Esophagus mucosa (tissue), 1 donor: ENCODE measurements at regions not wholly inside any gene's neighbourhood (a gene's known extent, or its start where the extent isn't known, plus 50 kb on each side); places are given as distances from the start of the nearest gene placed in this dataset.

Experiments
- ATAC-seq: fragments of 200-7000 bp; cut with Tn5 transposase; one replicate; pipeline ENCODE4 v1.9.1; 2020
- donor health status: DM: yes; HTN: yes; CAD: no.

- no peak for ATAC-seq
Observed at GRCh38 chr15:77749998-77750540, 117.4 kb upstream of the LINGO1 start.

GRCh38 chr15:77749236-77749997 lies 116.7 kb upstream of the LINGO1 start:
- peak; percentile 70 for ATAC-seq

GRCh38 chr15:77748078-77749064 lies 115.7 kb upstream of the LINGO1 start:
- no peak for ATAC-seq

GRCh38 chr15:77747175-77748077 lies 114.7 kb upstream of the LINGO1 start:
- no peak for ATAC-seq

DNA sequence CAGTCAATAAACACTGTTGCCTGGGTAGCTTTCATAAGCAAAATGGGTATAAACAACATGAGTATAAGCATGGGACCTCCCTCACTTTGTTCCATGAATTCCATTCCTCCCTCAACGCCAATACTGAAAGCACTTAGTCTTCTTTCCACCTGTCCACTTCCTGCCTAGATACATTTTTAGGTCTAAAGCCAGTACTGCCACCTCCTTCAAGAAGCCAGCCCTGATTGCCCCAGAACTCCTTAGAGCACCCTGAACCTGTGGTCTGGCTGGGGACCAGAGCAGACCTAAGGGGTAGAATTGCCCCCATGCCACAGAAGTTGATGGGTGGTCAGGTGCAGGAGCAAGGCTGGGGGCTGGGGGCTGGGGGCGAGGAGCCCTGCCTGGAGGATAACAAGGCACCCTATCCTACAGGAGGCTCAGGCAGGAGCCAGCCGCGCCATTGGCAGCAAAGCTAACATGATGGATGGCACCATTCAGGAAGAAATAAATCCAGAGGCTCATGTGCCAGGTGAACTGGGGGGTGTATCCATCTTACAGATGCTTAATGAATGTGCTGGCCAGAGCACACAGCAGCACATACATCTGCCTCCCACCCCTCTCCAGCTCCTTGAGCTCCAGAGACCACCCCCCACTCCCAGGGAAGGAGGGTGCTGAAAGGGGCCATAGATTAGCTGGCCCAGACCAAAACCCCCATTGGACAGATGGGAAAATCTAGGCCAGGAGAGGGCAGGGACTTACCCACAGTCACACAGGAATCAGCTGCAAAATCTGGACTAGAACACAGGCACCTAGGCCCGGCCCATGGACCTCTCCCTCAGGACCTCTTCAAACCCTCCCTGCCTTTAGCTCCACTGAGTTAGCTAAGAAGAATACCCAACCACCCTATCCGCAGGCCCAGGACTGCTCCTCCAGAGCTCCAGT lies 113.8 kb upstream of the LINGO1 start:
- ATAC-seq = no peak

- ATAC-seq = no peak
Observed at GRCh38 chr15:77744398-77744797, 111.7 kb upstream of the LINGO1 start.

GRCh38 chr15:77742570-77742969 lies 109.9 kb upstream of the LINGO1 start:
- no peak for ATAC-seq

GRCh38 chr15:77742127-77742526 lies 109.4 kb upstream of the LINGO1 start:
- ATAC-seq = no peak

- no peak for ATAC-seq
Observed at GRCh38 chr15:77741106-77741505, 108.4 kb upstream of the LINGO1 start.

- ATAC-seq = no peak
Observed at GRCh38 chr15:77739591-77740378, 107.1 kb upstream of the LINGO1 start.

DNA sequence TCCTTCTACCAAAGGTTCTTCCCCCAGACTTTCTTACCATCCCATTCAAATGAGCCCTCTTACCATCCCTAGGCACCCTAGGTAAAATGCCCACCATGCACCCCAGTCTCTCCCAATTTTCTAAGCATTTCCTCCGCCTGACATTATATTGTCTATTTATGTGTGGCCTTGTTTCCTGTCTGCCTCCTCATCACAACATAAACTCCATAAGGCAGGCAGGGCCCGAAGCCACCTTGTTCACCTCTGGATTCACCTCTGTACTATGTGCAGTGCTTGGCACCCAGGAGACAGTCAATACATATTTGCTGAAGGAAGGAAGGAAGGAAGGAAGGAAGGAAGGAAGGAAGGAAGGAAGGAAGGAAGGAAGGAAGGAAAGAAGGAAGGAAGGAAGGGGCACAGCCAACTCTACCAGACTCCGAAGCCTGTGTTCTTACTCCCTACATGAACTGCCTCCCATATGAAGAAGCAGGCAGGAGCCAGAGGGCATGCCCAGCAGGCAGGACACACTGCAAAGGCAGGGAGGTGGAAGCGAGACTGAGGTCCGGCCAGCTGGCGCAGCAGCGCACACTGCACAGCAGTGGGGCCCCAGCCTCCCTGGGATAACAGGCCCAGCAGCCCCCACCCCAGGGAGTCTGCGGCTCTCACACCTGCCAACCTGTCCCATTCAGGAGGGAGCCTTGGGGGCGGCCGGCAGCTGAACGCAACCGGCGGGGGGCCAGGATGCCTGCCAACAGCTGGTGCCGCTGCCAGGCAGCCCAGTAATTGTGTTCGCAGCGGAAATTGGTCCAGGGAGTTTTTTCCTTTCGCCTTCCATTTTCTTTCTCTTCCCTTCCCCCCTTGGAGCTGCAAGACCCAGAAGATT lies 106.0 kb upstream of the LINGO1 start:
- ATAC-seq = no peak

GRCh38 chr15:77738038-77738370 lies 105.3 kb upstream of the LINGO1 start:
- ATAC-seq = no peak

GRCh38 chr15:77737238-77738037 lies 104.7 kb upstream of the LINGO1 start:
- no peak for ATAC-seq

DNA sequence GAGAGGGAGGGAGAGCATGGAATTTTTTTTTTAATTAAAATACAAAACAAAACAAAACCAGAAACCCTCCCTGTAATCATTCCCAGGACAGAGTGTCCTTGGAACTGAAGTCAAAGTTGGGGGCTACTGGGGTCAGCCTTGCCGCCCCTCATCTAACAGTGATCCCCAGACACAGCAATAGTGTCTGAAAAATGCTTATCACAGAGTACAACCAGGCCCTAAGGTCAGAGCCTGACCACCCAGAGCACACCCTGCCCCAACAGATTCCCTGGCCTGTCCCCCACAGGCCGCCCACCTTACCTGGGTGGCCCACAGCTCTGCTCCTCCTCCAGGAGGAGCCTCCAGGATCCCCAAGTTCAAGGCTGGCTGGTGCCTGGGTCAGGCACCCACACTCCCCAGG lies 101.6 kb upstream of the LINGO1 start:
- no peak for ATAC-seq

GRCh38 chr15:77733579-77734300 lies 101.0 kb upstream of the LINGO1 start:
- ATAC-seq = no peak

DNA sequence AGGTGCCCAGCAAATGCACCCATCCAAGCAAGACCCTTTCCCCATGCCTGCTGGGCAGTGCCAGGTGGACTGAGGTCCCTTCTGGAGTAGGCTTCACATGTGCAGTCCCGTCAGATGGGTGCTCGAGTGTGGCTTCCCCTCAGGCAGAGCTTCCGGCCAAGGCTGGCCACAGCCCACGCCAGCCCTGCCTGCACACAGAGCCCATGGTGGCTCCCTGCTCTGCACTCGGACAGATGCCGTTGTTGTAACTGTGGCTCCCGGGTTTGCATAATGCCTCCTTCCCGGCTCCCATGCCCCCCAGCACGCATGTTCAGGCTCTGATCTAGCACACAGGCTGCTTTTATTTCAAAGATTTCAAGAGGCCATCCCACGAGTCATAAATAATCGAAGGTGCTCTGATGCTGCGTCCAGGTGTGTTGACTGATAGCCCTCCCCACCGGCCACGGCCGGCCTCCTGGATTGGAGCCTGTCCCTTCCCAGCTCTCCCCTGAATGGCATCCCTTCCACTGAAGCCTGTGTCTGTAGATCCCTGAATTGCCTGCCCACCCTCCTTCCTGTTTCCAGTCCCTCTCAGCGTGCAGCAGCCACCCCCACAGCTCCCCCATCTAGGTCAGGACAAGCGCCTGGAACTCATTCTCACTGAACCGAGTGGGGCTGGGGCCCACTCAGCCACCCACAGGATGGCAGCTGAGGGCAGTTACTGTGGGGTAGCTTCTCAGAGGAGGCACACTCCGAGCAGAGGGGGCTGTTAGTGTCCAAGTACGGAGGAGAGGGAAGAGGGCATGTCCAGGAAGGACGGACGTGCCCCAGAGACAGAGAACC lies 100.0 kb upstream of the LINGO1 start:
- no peak for ATAC-seq

- ATAC-seq = no peak
Observed at GRCh38 chr15:77731945-77732344, 99.2 kb upstream of the LINGO1 start.
